H1 (cell line): ENCODE measurements at regions not wholly inside any gene's neighbourhood (a gene's known extent, or its start where the extent isn't known, plus 50 kb on each side); places are given as distances from the start of the nearest gene placed in this dataset.

Experiments
- CTCF ChIA-PET: fragments of 300-600 bp; sonication (Branson Sonifier 250); formaldehyde crosslinking; loops from one replicate; lab custom pipeline; 2021; ENCODE audit not compliant: partially characterized antibody; lab: Charles Lee
- POLR2A ChIA-PET: fragments of 300-600 bp; sonication (Branson Sonifier 250); formaldehyde crosslinking; loops from one replicate; lab custom pipeline; 2021; ENCODE audit warnings: inconsistent platforms; ENCODE audit not compliant: partially characterized antibody; lab: Charles Lee
- DNase-seq, 2 experiments: peaks; one replicate each; pipeline versions ENCODE4 v3.0.0 to v3.0.0-alpha.2; 2010 to 2022; ENCODE audit warnings: low spot score in 2 of 2, low read depth in 1 of 2, mixed read lengths in 1 of 2
- FAIRE-seq: peaks from 2 replicates; lab custom pipeline; 2011; peaks lifted over from hg19 to GRCh38; lab: Jason Lieb, UNC
- H2AFZ ChIP-seq: 2 replicates; pipeline ENCODE4 v1.8.1; 2012; ENCODE audit warnings: low read length, inconsistent platforms
- H2AK5ac ChIP-seq: 2 replicates; pipeline ENCODE4 v1.6.1; 2013; ENCODE audit warnings: low read depth, low read length
- H2BK120ac ChIP-seq: replicated peaks from 2 replicates; pipeline ENCODE3; 2013; ENCODE audit warnings: low read depth, low read length, inconsistent platforms
- H2BK12ac ChIP-seq: 2 replicates; pipeline ENCODE4 v1.6.1; 2013; ENCODE audit warnings: low read depth, low read length
- H2BK15ac ChIP-seq: 2 replicates; pipeline ENCODE4 v1.6.1; 2013; ENCODE audit warnings: low read length
- H2BK20ac ChIP-seq: 2 replicates; pipeline ENCODE4 v1.6.1; 2013; ENCODE audit warnings: low read length
- H2BK5ac ChIP-seq: 2 replicates; pipeline ENCODE4 v1.6.1; 2013; ENCODE audit warnings: low read depth, low read length
- H3K14ac ChIP-seq: 2 replicates; pipeline ENCODE4 v1.6.1; 2013; ENCODE audit warnings: inconsistent platforms; ENCODE audit not compliant: insufficient read length
- H3K18ac ChIP-seq: 2 replicates; pipeline ENCODE4 v1.6.1; 2013; ENCODE audit warnings: low read length; ENCODE audit errors: extremely low read depth
- H3K23ac ChIP-seq: 2 replicates; pipeline ENCODE4 v1.6.1; 2013; ENCODE audit warnings: inconsistent platforms; ENCODE audit not compliant: insufficient read length
- H3K23me2 ChIP-seq: 2 replicates; pipeline ENCODE4 v1.6.1; 2013; ENCODE audit warnings: low read depth, low read length
- H3K27ac ChIP-seq: 2 replicates; pipeline ENCODE4 v1.6.1; 2011; ENCODE audit warnings: low read depth, low read length, inconsistent platforms
- H3K27me3 ChIP-seq, 4 experiments: replicated peaks in 1 of 4; 1 replicate in 1 of 4; 2 replicates in 3 of 4; pipeline versions ENCODE4 v1.6.1 to v1.8.1; 2011 to 2013; ENCODE audit warnings: low read length in 3 of 4, mild to moderate bottlenecking in 3 of 4, inconsistent platforms in 2 of 4, mixed read lengths in 2 of 4, moderate library complexity in 1 of 4; ENCODE audit not compliant: control insufficient read depth in 3 of 4, insufficient read depth in 3 of 4; ENCODE audit errors: extremely low read depth in 1 of 4
- H3K36me3 ChIP-seq, 4 experiments: 2 replicates each; pipeline versions ENCODE4 v1.6.1 to v1.8.1; 2011 to 2013; ENCODE audit warnings: mild to moderate bottlenecking in 4 of 4, low read length in 3 of 4, moderate library complexity in 2 of 4, control low read depth in 1 of 4, inconsistent platforms in 1 of 4; ENCODE audit not compliant: insufficient read depth in 4 of 4, control insufficient read depth in 2 of 4
- H3K4ac ChIP-seq: replicated peaks from 2 replicates; pipeline ENCODE3; 2013; ENCODE audit warnings: low read length, low read depth, mixed read lengths, inconsistent platforms; ENCODE audit not compliant: insufficient read length
- H3K4me1 ChIP-seq, 4 experiments: replicated peaks in 1 of 4; 1 replicate in 1 of 4; 2 replicates in 3 of 4; pipeline versions ENCODE4 v1.6.1 to v1.8.1; 2011 to 2013; ENCODE audit warnings: low read length in 3 of 4, inconsistent platforms in 2 of 4, mixed read lengths in 1 of 4; ENCODE audit not compliant: insufficient read depth in 4 of 4, control insufficient read depth in 3 of 4
- H3K4me2 ChIP-seq, 2 experiments: 2 replicates each; pipeline versions ENCODE4 v1.6.1 to v1.8.1; 2011 to 2013; ENCODE audit warnings: low read depth in 2 of 2, low read length in 2 of 2, control low read depth in 1 of 2, inconsistent platforms in 1 of 2, mild to moderate bottlenecking in 1 of 2; ENCODE audit not compliant: insufficient read depth in 1 of 2
- H3K4me3 ChIP-seq, 4 experiments: fragments of 200-600, 300-600 bp in 1 of 4; sonication (generic), shearing (Covaris generic), sonication (Bioruptor Twin) in 1 of 4; 2 replicates each; pipeline versions ENCODE4 v1.5.1 to v1.8.1; 2011 to 2016; ENCODE audit warnings: low read length in 4 of 4, low read depth in 3 of 4, control low read depth in 2 of 4, inconsistent platforms in 2 of 4, mild to moderate bottlenecking in 2 of 4, mixed read lengths in 1 of 4, moderate library complexity in 1 of 4; ENCODE audit not compliant: insufficient read depth in 2 of 4; ENCODE audit errors: extremely low read depth in 1 of 4
- H3K56ac ChIP-seq: replicated peaks from 2 replicates; pipeline ENCODE3; 2013; ENCODE audit warnings: low read depth, mild to moderate bottlenecking, mixed read lengths, low read length, inconsistent platforms; ENCODE audit not compliant: insufficient read length
- H3K79me1 ChIP-seq: 2 replicates; pipeline ENCODE4 v1.6.1; 2013; ENCODE audit warnings: low read depth, low read length, control low read depth
- H3K79me2 ChIP-seq, 2 experiments: 2 replicates each; pipeline versions ENCODE4 v1.6.1 to v1.8.1; 2012 to 2013; ENCODE audit warnings: low read length in 2 of 2, mild to moderate bottlenecking in 2 of 2, inconsistent platforms in 1 of 2; ENCODE audit not compliant: insufficient read depth in 2 of 2, control insufficient read depth in 1 of 2
- H3K9ac ChIP-seq, 4 experiments: replicated peaks in 1 of 4; 1 replicate in 1 of 4; 2 replicates in 3 of 4; pipeline versions ENCODE4 v1.6.1 to v1.8.1; 2011 to 2013; ENCODE audit warnings: low read depth in 3 of 4, low read length in 3 of 4, control low read depth in 2 of 4, mild to moderate bottlenecking in 2 of 4, moderate library complexity in 2 of 4, inconsistent platforms in 1 of 4; ENCODE audit errors: extremely low read depth in 1 of 4
- H3K9me3 ChIP-seq, 2 experiments: 2 replicates each; pipeline versions ENCODE4 v1.6.1 to v1.8.1; 2012 to 2013; ENCODE audit warnings: mild to moderate bottlenecking in 2 of 2, moderate library complexity in 2 of 2, control low read depth in 1 of 2, inconsistent platforms in 1 of 2, low read depth in 1 of 2, low read length in 1 of 2, mixed read lengths in 1 of 2; ENCODE audit not compliant: insufficient read depth in 2 of 2
- H4K20me1 ChIP-seq, 2 experiments: replicated peaks in 1 of 2; 2 replicates each; pipeline versions ENCODE3 to v1.8.1; 2011 to 2013; ENCODE audit warnings: inconsistent platforms in 2 of 2, low read length in 2 of 2, mild to moderate bottlenecking in 1 of 2; ENCODE audit not compliant: insufficient read depth in 2 of 2, control insufficient read depth in 1 of 2
- H4K5ac ChIP-seq: 2 replicates; pipeline ENCODE4 v1.6.1; 2013; ENCODE audit warnings: low read length, low read depth, mixed read lengths, inconsistent platforms; ENCODE audit not compliant: insufficient read length
- H4K8ac ChIP-seq: 2 replicates; pipeline ENCODE4 v1.8.0; 2013; ENCODE audit warnings: mild to moderate bottlenecking, moderate library complexity, low read length, inconsistent platforms; ENCODE audit not compliant: insufficient read depth; ENCODE audit errors: extremely low read depth
- H4K91ac ChIP-seq: replicated peaks from 2 replicates; pipeline ENCODE3; 2013; ENCODE audit warnings: low read length, mixed read lengths, inconsistent platforms; ENCODE audit not compliant: insufficient read length
- ATF3 ChIP-seq: IDR thresholded peaks from 2 replicates; pipeline ENCODE4 v1.6.1; 2011; ENCODE audit warnings: low read depth, mild to moderate bottlenecking, low read length; ENCODE audit not compliant: insufficient read depth
- BCL11A ChIP-seq, 2 experiments: IDR thresholded peaks; one replicate each; pipeline ENCODE4 v1.6.1; 2011; ENCODE audit warnings: low read depth in 2 of 2, low read length in 2 of 2, mild to moderate bottlenecking in 2 of 2
- BRCA1 ChIP-seq: IDR thresholded peaks from 2 replicates; pipeline ENCODE4 v1.6.1; 2012; ENCODE audit warnings: low read depth, low read length, improper control_type of control experiment
- CHD1 ChIP-seq: IDR thresholded peaks from 2 replicates; pipeline ENCODE4 v1.6.1; 2012; ENCODE audit warnings: low read depth, low read length, improper control_type of control experiment
- CREB1 ChIP-seq: IDR thresholded peaks from 2 replicates; pipeline ENCODE4 v1.6.1; 2012; ENCODE audit warnings: inconsistent platforms
- GABPA ChIP-seq: IDR thresholded peaks from 2 replicates; pipeline ENCODE4 v1.6.1; 2011; ENCODE audit warnings: mild to moderate bottlenecking, low read length, moderate library complexity, borderline replicate concordance; ENCODE audit not compliant: insufficient read depth
- GTF2F1 ChIP-seq: IDR thresholded peaks from 2 replicates; pipeline ENCODE4 v1.6.1; 2012; ENCODE audit warnings: low read depth, low read length, improper control_type of control experiment, borderline replicate concordance
- KDM1A ChIP-seq: fragments of 200-600, 300-600 bp; sonication (generic); IDR thresholded peaks from 2 replicates; pipeline ENCODE4 v1.7.1; 2016; ENCODE audit warnings: mild to moderate bottlenecking, low read length, borderline replicate concordance
- NANOG ChIP-seq: IDR thresholded peaks from 2 replicates; pipeline ENCODE4 v1.6.1; 2011; ENCODE audit warnings: low read length, low read depth, mild to moderate bottlenecking, inconsistent platforms; ENCODE audit not compliant: insufficient read depth, poor library complexity, severe bottlenecking
- POLR2A ChIP-seq, 2 experiments: IDR thresholded peaks; 1 replicate in 1 of 2; 2 replicates in 1 of 2; pipeline ENCODE4 v1.6.1; 2011; ENCODE audit warnings: low read depth in 2 of 2, low read length in 2 of 2, mild to moderate bottlenecking in 2 of 2; ENCODE audit errors: control extremely low read depth in 1 of 2
- POLR2AphosphoS5 ChIP-seq: IDR thresholded peaks from 2 replicates; pipeline ENCODE4 v1.6.1; 2011; ENCODE audit warnings: low read depth, low read length
- RAD21 ChIP-seq, 2 experiments: IDR thresholded peaks in 1 of 2; conservative IDR thresholded peaks in 1 of 2; 2 replicates each; pipeline ENCODE4 v1.6.1; 2011; ENCODE audit warnings: low read depth in 2 of 2, low read length in 2 of 2, improper control_type of control experiment in 1 of 2, inconsistent platforms in 1 of 2, mild to moderate bottlenecking in 1 of 2, moderate library complexity in 1 of 2
- SP4 ChIP-seq: IDR thresholded peaks from 2 replicates; pipeline ENCODE4 v1.6.1; 2012; ENCODE audit warnings: low read length, inconsistent platforms
- TAF7 ChIP-seq: optimal IDR thresholded peaks from 2 replicates; pipeline ENCODE3; 2011; ENCODE audit warnings: low read depth, mild to moderate bottlenecking, inconsistent platforms, low read length, moderate library complexity, borderline replicate concordance
- WGBS, 2 experiments: shearing (Covaris generic) in 1 of 2; methylation state at CpG; one replicate each; pipeline versions ENCODE4 v1.1.6 to v1.1.7; 2013 to 2015; ENCODE audit warnings: low lambda C conversion rate in 2 of 2, mixed read lengths in 2 of 2, inconsistent platforms in 1 of 2, low coverage in 1 of 2, missing lambda C conversion rate in 1 of 2; ENCODE audit not compliant: insufficient replicate concordance in 2 of 2, insufficient coverage in 1 of 2, insufficient read length in 1 of 2; ENCODE audit errors: extremely low coverage in 1 of 2, missing lambda C conversion rate in 1 of 2; 5-methylcytosine and 5-hydroxymethylcytosine counted together

- Histone ChIP-seq H3K4me2 (no peak overlapping the region), H3K23me2 (no peaks in the 10 kb centered on the region), H4K8ac (no peak overlapping the region), H3K27ac (no peak overlapping the region), H3K4me1 (no peaks in the 10 kb centered on the region), H3K36me3 (no peaks in the 10 kb centered on the region), H2BK12ac (no peak overlapping the region), H4K91ac (no peak overlapping the region), H3K56ac (no peak overlapping the region), H3K18ac (no peak overlapping the region), H4K5ac (no peak overlapping the region), H2BK5ac (no peak overlapping the region), H2AK5ac (no peak overlapping the region), H3K79me1 (no peaks in the 10 kb centered on the region), H3K4ac (no peak overlapping the region), H3K27me3 (no peaks in the 10 kb centered on the region), H3K23ac (no peak overlapping the region), H3K14ac (no peak overlapping the region), H2BK20ac (no peak overlapping the region), H2AFZ (no peak overlapping the region), H2BK15ac (no peak overlapping the region), H3K9ac (no peak overlapping the region), H3K4me3 (no peak overlapping the region), H3K9me3 (no peaks in the 10 kb centered on the region), H3K79me2 (no peaks in the 10 kb centered on the region), H4K20me1 (no peaks in the 10 kb centered on the region), H2BK120ac (no peak overlapping the region)
- no peak for DNase-seq
- TF ChIP-seq BRCA1 (no peak), GTF2F1 (no peak), CHD1 (no peak), NANOG (no peak), BCL11A (IDR thresholded peaks at IDR 0.05; ENCODE audit: low read depth in 2 of 2, low read length in 2 of 2) (no peak), POLR2A (IDR thresholded peaks at IDR 0.05; ENCODE audit: control extremely low read depth in 1 of 2, low read depth in 2 of 2, low read length in 2 of 2) (no peak), TAF7 (no peak), RAD21 (IDR thresholded peaks at IDR 0.05 in 1 of 2, conservative IDR thresholded peaks at IDR 0.05 in 1 of 2; ENCODE audit: low read depth in 2 of 2, low read length in 2 of 2) (no peak), SP4 (no peak), GABPA (no peak), POLR2AphosphoS5 (no peak), KDM1A (no peak), ATF3 (no peak), CREB1 (no peak)
- 100% methylated on average over 1 of the region's 1 CpG; no CpG with 5 or more reads in 1 of the 2 experiments for WGBS, 2 experiments
- POLR2A ChIA-PET: no interaction called here
- CTCF ChIA-PET: interaction anchor here (1.3 kb wide), 1 partner anchor 932 kb away, joined by 4 read pairs; no protein-coding TSS in a partner anchor
- FAIRE-seq: no peak
Measured at GRCh38 chr2:145383961-145384360, 864.0 kb upstream of the ZEB2 start.
